Fibroblast of skin of back (primary cell): ENCODE measurements at regions not wholly inside any gene's neighbourhood (a gene's known extent, or its start where the extent isn't known, plus 50 kb on each side); places are given as distances from the start of the nearest gene placed in this dataset.
"Not testable (repeated sequence)": the region's sequence is repeated elsewhere in the genome, so short reads cannot be mapped to it uniquely, and the experiment has no call there.

Experiments
- DNase-seq: peaks from one replicate; pipeline ENCODE4 v3.0.0-alpha.2; 2013

GRCh38 chrX:34270434-34270833, 138.3 kb upstream of the FAM47A start:
- DNase-seq, result no peak

- DNase-seq, result no peak
Measured at GRCh38 chrX:34238896-34239295, 106.8 kb upstream of the FAM47A start.

GRCh38 chrX:34230156-34230555, 98.0 kb upstream of the FAM47A start:
- not testable (repeated sequence) for DNase-seq

- DNase-seq, result no peak
Measured at GRCh38 chrX:34227804-34228203, 95.7 kb upstream of the FAM47A start.

- DNase-seq, result no peak
Measured at GRCh38 chrX:34223574-34223973, 91.5 kb upstream of the FAM47A start.

- DNase-seq, result no peak
Measured at GRCh38 chrX:34218063-34218462, 85.9 kb upstream of the FAM47A start.

- DNase-seq, result no peak
Measured at GRCh38 chrX:34197946-34198345, 65.8 kb upstream of the FAM47A start.
